HepG2 (cell line): ENCODE measurements at regions not wholly inside any gene's neighbourhood (a gene's known extent, or its start where the extent isn't known, plus 50 kb on each side); places are given as distances from the start of the nearest gene placed in this dataset.

ENCODE experiments used
- ATAC-seq: fragments of 200-7000 bp; cut with Tn5 transposase; 3 replicates; pipeline ENCODE4 v1.9.1; 2020; ENCODE audit warnings: mild to moderate bottlenecking, moderate library complexity
- BruUV-seq: library from RNA; stranded (reverse); fragments of 400-500 nt; replicated peaks from 2 replicates; lab custom pipeline; 2021; lab: Mats Ljungman, UMichigan
- CTCF ChIA-PET: fragments of 300-600 bp; formaldehyde crosslinking; extraction: SDS; loops from one replicate; lab custom pipeline; 2021; ENCODE audit warnings: low total read pairs, inconsistent platforms, low intra/inter-chr PET ratio; lab: Yijun Ruan, JAX
- POLR2A ChIA-PET: fragments of 350-600 bp; sonication (Branson Sonifier 250); formaldehyde crosslinking; loops from one replicate; lab custom pipeline; 2020; ENCODE audit warnings: antibody characterized with exemption, inconsistent platforms; lab: Yijun Ruan, JAX
- DNase-seq: peaks from one replicate; pipeline ENCODE4 v3.0.0-alpha.2; 2015; ENCODE audit warnings: low spot score
- FAIRE-seq: peaks from 3 replicates; lab custom pipeline; 2011; peaks lifted over from hg19 to GRCh38; lab: Jason Lieb, UNC
- H2AFZ ChIP-seq: one replicate; pipeline ENCODE4 v1.6.1; 2011; ENCODE audit warnings: low read length, inconsistent platforms
- H3K27ac ChIP-seq: fragments of 300-600 bp; 3 replicates; pipeline ENCODE4 v1.8.0; 2011; ENCODE audit warnings: mixed run types, mild to moderate bottlenecking, mixed read lengths, low read length, inconsistent platforms; ENCODE audit not compliant: insufficient read depth; ENCODE audit errors: extremely low read length
- H3K27me3 ChIP-seq, 2 experiments: fragments of 200-600 bp in 1 of 2; 2 replicates in 1 of 2; 3 replicates in 1 of 2; pipeline versions ENCODE4 v1.6.0 to v1.8.0; 2011; ENCODE audit warnings: low read length in 2 of 2, mild to moderate bottlenecking in 2 of 2, moderate library complexity in 2 of 2, inconsistent platforms in 1 of 2; ENCODE audit not compliant: insufficient read depth in 2 of 2, control insufficient read depth in 1 of 2
- H3K36me3 ChIP-seq, 2 experiments: fragments of 200-600 bp in 1 of 2; replicated peaks in 1 of 2; 2 replicates in 1 of 2; 3 replicates in 1 of 2; pipeline versions ENCODE4 v1.5.1 to v1.8.0; 2011; ENCODE audit warnings: low read length in 2 of 2, inconsistent platforms in 1 of 2; ENCODE audit not compliant: insufficient read depth in 2 of 2, control insufficient read depth in 1 of 2
- H3K4me1 ChIP-seq: 2 replicates; pipeline ENCODE4 v1.5.1; 2012; ENCODE audit warnings: low read length, inconsistent platforms; ENCODE audit not compliant: insufficient read depth
- H3K4me2 ChIP-seq: 2 replicates; pipeline ENCODE4 v1.6.0; 2011; ENCODE audit warnings: low read depth, low read length, inconsistent platforms
- H3K4me3 ChIP-seq, 3 experiments: fragments of 200-600 bp in 1 of 3; sonication (generic), shearing (Covaris generic) in 1 of 3; replicated peaks in 1 of 3; 2 replicates each; pipeline ENCODE4 v1.5.1; 2011 to 2016; ENCODE audit warnings: low read length in 3 of 3, inconsistent platforms in 2 of 3, low read depth in 2 of 3, mild to moderate bottlenecking in 2 of 3, control low read depth in 1 of 3, mixed read lengths in 1 of 3; ENCODE audit not compliant: insufficient read depth in 1 of 3
- H3K79me2 ChIP-seq: one replicate; pipeline ENCODE4 v1.6.1; 2011; ENCODE audit warnings: low read length, inconsistent platforms; ENCODE audit not compliant: insufficient read depth
- H3K9ac ChIP-seq: 2 replicates; pipeline ENCODE4 v1.6.0; 2011; ENCODE audit warnings: mild to moderate bottlenecking, low read depth, low read length, inconsistent platforms; ENCODE audit not compliant: insufficient read depth
- H3K9me3 ChIP-seq: 2 replicates; pipeline ENCODE4 v1.5.1; 2012; ENCODE audit warnings: mild to moderate bottlenecking, low read length
- H4K20me1 ChIP-seq: 2 replicates; pipeline ENCODE4 v1.6.0; 2011; ENCODE audit warnings: inconsistent platforms, mild to moderate bottlenecking, low read length, moderate library complexity; ENCODE audit not compliant: insufficient read depth
- ATF4 ChIP-seq, 2 experiments: fragments of 450-650 bp in 1 of 2; sonication (generic) in 1 of 2; formaldehyde crosslinking; IDR thresholded peaks; 2 replicates each; pipeline versions ENCODE4 v1.5.0 to v1.8.0; 2020 to 2022; ENCODE audit warnings: mild to moderate bottlenecking in 1 of 2, missing genetic modification reagents in 1 of 2
- GRHL1 ChIP-seq: sonication (generic); formaldehyde crosslinking; conservative IDR thresholded peaks from 2 replicates; pipeline ENCODE4 v1.8.0; 2022; ENCODE audit warnings: missing genetic modification reagents
- ZBTB10 ChIP-seq: sonication (generic); formaldehyde crosslinking; IDR thresholded peaks from 2 replicates; pipeline ENCODE4 v1.4.0; 2020; ENCODE audit warnings: missing genetic modification reagents, borderline replicate concordance
- ZNF431 ChIP-seq: sonication (generic); formaldehyde crosslinking; IDR thresholded peaks from 2 replicates; pipeline ENCODE4 v1.9.0; 2022; ENCODE audit warnings: missing genetic modification reagents, low read depth, mild to moderate bottlenecking, borderline replicate concordance
- WGBS: methylation state at CpG from one replicate; pipeline ENCODE4 v1.1.6; 2017; ENCODE audit warnings: low lambda C conversion rate; 5-methylcytosine and 5-hydroxymethylcytosine counted together
- in situ Hi-C: cut with HindIII; loops from 2 replicates; pipeline ENCODE4 v1.10.0; 2017; ENCODE audit warnings: low pct_unique_long_range_greater_than_20kb; ENCODE audit not compliant: extremely low pct_ligation_motif_present
- intact Hi-C: fragments of 100-400 bp; cut with micrococcal nuclease; formaldehyde crosslinking; loops from one replicate; pipeline ENCODE4 v1.10.0; 2022; ENCODE audit not compliant: unreplicated experiment

GRCh38 chr15:99511531-99511865, 54.3 kb upstream of the MEF2A start:
- Histone ChIP-seq H3K9ac (no peak overlapping the region), H3K9me3 (no peaks in the 10 kb centered on the region), H3K4me2 (no peak overlapping the region), H3K4me3 (no peak overlapping the region), H3K36me3 (no peaks in the 10 kb centered on the region), H3K27ac (no peak overlapping the region), H2AFZ (no peak overlapping the region), H4K20me1 (no peaks in the 10 kb centered on the region), H3K79me2 (no peaks in the 10 kb centered on the region), H3K4me1 (peaks cover 17% of the 10 kb centered on the region), H3K27me3 (no peaks in the 10 kb centered on the region; a peak in 1 of 5 replicates)
- TF ChIP-seq ZBTB10 (CRISPR knock-in tag) (no peak), GRHL1 (CRISPR knock-in tag) (no peak), ZNF431 (CRISPR knock-in tag) (no peak), ATF4 (CRISPR knock-in tag; IDR thresholded peaks at IDR 0.05) (no peak)
- intact Hi-C loops (no loop called here), in situ Hi-C loops (no loop called here)
- DNase-seq (no peak), ATAC-seq (no peak), FAIRE-seq (no peak)
- POLR2A ChIA-PET: no interaction called here
- 65% methylated on average over 6 of the region's 6 CpGs for WGBS
- no TSS peak for BruUV-seq
- CTCF ChIA-PET: no interaction called here
